HCT116 (cell line): ENCODE measurements at regions not wholly inside any gene's neighbourhood (a gene's known extent, or its start where the extent isn't known, plus 50 kb on each side); places are given as distances from the start of the nearest gene placed in this dataset.

Experiments
- EZH2 ChIP-seq: fragments of 200-600 bp; sonication (generic); IDR thresholded peaks from 2 replicates; pipeline ENCODE4 v1.6.1; 2017; ENCODE audit warnings: antibody characterized with exemption, mixed run types
- FOSL1 ChIP-seq: IDR thresholded peaks from 2 replicates; pipeline ENCODE4 v1.6.1; 2012; ENCODE audit warnings: low read depth
- JUND ChIP-seq: IDR thresholded peaks from 2 replicates; pipeline ENCODE4 v1.6.1; 2012
- POLR2A ChIP-seq: IDR thresholded peaks from 2 replicates; pipeline ENCODE4 v1.7.0; 2011; ENCODE audit warnings: borderline replicate concordance; ENCODE audit not compliant: insufficient read depth, insufficient read length; ENCODE audit errors: extremely low read depth
- POLR2AphosphoS5 ChIP-seq: IDR thresholded peaks from 2 replicates; pipeline ENCODE4 v1.6.1; 2011; ENCODE audit warnings: mild to moderate bottlenecking, low read depth, low read length, moderate library complexity
- RAD21 ChIP-seq: IDR thresholded peaks from 2 replicates; pipeline ENCODE4 v1.6.1; 2012; ENCODE audit warnings: low read depth, mild to moderate bottlenecking
- YY1 ChIP-seq: IDR thresholded peaks from 2 replicates; pipeline ENCODE4 v1.6.1; 2011; ENCODE audit warnings: low read length, low read depth, moderate library complexity, mild to moderate bottlenecking; ENCODE audit not compliant: insufficient replicate concordance; ENCODE audit errors: extremely low read depth
- ZFX ChIP-seq: fragments of 450-650 bp; IDR thresholded peaks from 2 replicates; pipeline ENCODE4 v1.6.1; 2017
- ZNF274 ChIP-seq: fragments of 200-500 bp; sonication (Bioruptor generic); IDR thresholded peaks from 2 replicates; pipeline ENCODE4 v1.6.1; 2014; ENCODE audit warnings: mild to moderate bottlenecking, low read depth, low read length, inconsistent platforms
- TF ChIP-seq, protein P1 (sequence below), 3 experiments: fragments of 200-600 bp in 1 of 3; sonication (generic) in 1 of 3; IDR thresholded peaks in 2 of 3; conservative IDR thresholded peaks in 1 of 3; 2 replicates each; pipeline ENCODE4 v1.5.1; 2012 to 2017; ENCODE audit warnings: low read depth in 2 of 3, low read length in 2 of 3, antibody characterized with exemption in 1 of 3, borderline replicate concordance in 1 of 3, control low read depth in 1 of 3, mild to moderate bottlenecking in 1 of 3, mixed read lengths in 1 of 3, mixed run types in 1 of 3, moderate library complexity in 1 of 3; ENCODE audit not compliant: insufficient read depth in 1 of 3

DNA sequence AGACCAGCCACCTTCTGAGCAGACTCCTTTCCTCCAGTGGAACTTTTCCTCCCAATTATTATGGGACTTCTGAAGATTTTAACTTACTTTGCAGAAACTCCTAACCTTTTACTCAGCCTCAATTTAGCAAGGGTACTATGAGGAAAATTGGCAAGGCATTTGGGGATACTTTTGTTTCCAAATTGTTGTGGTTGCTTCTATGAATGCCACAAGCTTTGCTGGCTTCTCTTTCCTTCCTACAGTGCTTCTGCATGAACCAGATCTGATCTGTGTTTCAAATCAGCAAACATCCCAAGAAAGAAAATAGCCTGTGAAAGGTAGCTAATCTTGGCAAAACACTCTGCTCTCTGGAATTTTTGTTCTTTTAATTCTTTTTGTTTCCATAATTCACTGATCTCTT, 57.3 kb upstream of the TAF11L2 start:
- TF ChIP-seq, protein P1, sequence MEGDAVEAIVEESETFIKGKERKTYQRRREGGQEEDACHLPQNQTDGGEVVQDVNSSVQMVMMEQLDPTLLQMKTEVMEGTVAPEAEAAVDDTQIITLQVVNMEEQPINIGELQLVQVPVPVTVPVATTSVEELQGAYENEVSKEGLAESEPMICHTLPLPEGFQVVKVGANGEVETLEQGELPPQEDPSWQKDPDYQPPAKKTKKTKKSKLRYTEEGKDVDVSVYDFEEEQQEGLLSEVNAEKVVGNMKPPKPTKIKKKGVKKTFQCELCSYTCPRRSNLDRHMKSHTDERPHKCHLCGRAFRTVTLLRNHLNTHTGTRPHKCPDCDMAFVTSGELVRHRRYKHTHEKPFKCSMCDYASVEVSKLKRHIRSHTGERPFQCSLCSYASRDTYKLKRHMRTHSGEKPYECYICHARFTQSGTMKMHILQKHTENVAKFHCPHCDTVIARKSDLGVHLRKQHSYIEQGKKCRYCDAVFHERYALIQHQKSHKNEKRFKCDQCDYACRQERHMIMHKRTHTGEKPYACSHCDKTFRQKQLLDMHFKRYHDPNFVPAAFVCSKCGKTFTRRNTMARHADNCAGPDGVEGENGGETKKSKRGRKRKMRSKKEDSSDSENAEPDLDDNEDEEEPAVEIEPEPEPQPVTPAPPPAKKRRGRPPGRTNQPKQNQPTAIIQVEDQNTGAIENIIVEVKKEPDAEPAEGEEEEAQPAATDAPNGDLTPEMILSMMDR (IDR thresholded peaks at IDR 0.05 in 2 of 3, conservative IDR thresholded peaks at IDR 0.05 in 1 of 3; ENCODE audit: borderline replicate concordance in 1 of 3, insufficient read depth in 1 of 3, low read depth in 2 of 3, low read length in 2 of 3): no peak
- TF ChIP-seq YY1 (no peak), ZFX (no peak), RAD21 (no peak), EZH2 (no peak), ZNF274 (no peak), JUND (no peak), POLR2AphosphoS5 (no peak), FOSL1 (no peak), POLR2A (no peak)
